GM19193 (cell line): ENCODE measurements at regions not wholly inside any gene's neighbourhood (a gene's known extent, or its start where the extent isn't known, plus 50 kb on each side); places are given as distances from the start of the nearest gene placed in this dataset.

ENCODE experiments used
- POLR2A ChIP-seq: IDR thresholded peaks from 4 replicates; pipeline ENCODE4 v1.6.1; 2011; ENCODE audit not compliant: insufficient read depth, insufficient read length; ENCODE audit errors: extremely low read depth

- no peak for TF ChIP-seq POLR2A
These were observed 230.0 kb downstream of the TUSC7 start for GRCh38 chr3:116939550-116939949.

GRCh38 chr3:116940719-116941118 lies 231.1 kb downstream of the TUSC7 start:
- no peak for TF ChIP-seq POLR2A

GRCh38 chr3:116946376-116946775 lies 236.8 kb downstream of the TUSC7 start:
- TF ChIP-seq POLR2A: no peak

- no peak for TF ChIP-seq POLR2A
These were observed 237.6 kb downstream of the TUSC7 start for GRCh38 chr3:116947148-116947547.

- TF ChIP-seq POLR2A: no peak
These were observed 238.2 kb downstream of the TUSC7 start for GRCh38 chr3:116947809-116948208.

- TF ChIP-seq POLR2A: no peak
These were observed 240.9 kb downstream of the TUSC7 start for GRCh38 chr3:116950301-116951055.

- TF ChIP-seq POLR2A: no peak
These were observed 242.0 kb downstream of the TUSC7 start for GRCh38 chr3:116951610-116952009.

- no peak for TF ChIP-seq POLR2A
These were observed 248.7 kb downstream of the TUSC7 start for GRCh38 chr3:116958291-116958690.

- no peak for TF ChIP-seq POLR2A
These were observed 251.5 kb downstream of the TUSC7 start for GRCh38 chr3:116961106-116961505.

GRCh38 chr3:116963802-116964201 lies 254.2 kb downstream of the TUSC7 start:
- no peak for TF ChIP-seq POLR2A

- no peak for TF ChIP-seq POLR2A
These were observed 257.1 kb downstream of the TUSC7 start for GRCh38 chr3:116966649-116967048.

- no peak for TF ChIP-seq POLR2A
These were observed 259.6 kb downstream of the TUSC7 start for GRCh38 chr3:116969135-116969534.

GRCh38 chr3:116969646-116970045 lies 260.1 kb downstream of the TUSC7 start:
- no peak for TF ChIP-seq POLR2A

GRCh38 chr3:116971531-116971930 lies 262.0 kb downstream of the TUSC7 start:
- no peak for TF ChIP-seq POLR2A

- no peak for TF ChIP-seq POLR2A
These were observed 265.1 kb downstream of the TUSC7 start for GRCh38 chr3:116974702-116975101.

- TF ChIP-seq POLR2A: no peak
These were observed 267.9 kb downstream of the TUSC7 start for GRCh38 chr3:116977441-116977840.

- no peak for TF ChIP-seq POLR2A
These were observed 270.5 kb downstream of the TUSC7 start for GRCh38 chr3:116980099-116980498.

GRCh38 chr3:116981089-116981488 lies 271.5 kb downstream of the TUSC7 start:
- no peak for TF ChIP-seq POLR2A

GRCh38 chr3:116984301-116984700 lies 274.7 kb downstream of the TUSC7 start:
- TF ChIP-seq POLR2A: no peak
